ENCODE measurements at regions not wholly inside any gene's neighbourhood (a gene's known extent, or its start where the extent isn't known, plus 50 kb on each side); places are given as distances from the start of the nearest gene placed in this dataset.
"Not testable (repeated sequence)": the region's sequence is repeated elsewhere in the genome, so short reads cannot be mapped to it uniquely, and the experiment has no call there.

GRCh38 chr3:13179582-13180210, 106.5 kb upstream of the IQSEC1 start:
- TF ChIP-seq POLR2A, CTCF, POLR2AphosphoS5, EP300 (IDR thresholded peaks at IDR 0.05): not testable (repeated sequence)

All from gastroesophageal sphincter (tissue), 3 donors.